ENCODE measurements at regions not wholly inside any gene's neighbourhood (a gene's known extent, or its start where the extent isn't known, plus 50 kb on each side); places are given as distances from the start of the nearest gene placed in this dataset.

DNA sequence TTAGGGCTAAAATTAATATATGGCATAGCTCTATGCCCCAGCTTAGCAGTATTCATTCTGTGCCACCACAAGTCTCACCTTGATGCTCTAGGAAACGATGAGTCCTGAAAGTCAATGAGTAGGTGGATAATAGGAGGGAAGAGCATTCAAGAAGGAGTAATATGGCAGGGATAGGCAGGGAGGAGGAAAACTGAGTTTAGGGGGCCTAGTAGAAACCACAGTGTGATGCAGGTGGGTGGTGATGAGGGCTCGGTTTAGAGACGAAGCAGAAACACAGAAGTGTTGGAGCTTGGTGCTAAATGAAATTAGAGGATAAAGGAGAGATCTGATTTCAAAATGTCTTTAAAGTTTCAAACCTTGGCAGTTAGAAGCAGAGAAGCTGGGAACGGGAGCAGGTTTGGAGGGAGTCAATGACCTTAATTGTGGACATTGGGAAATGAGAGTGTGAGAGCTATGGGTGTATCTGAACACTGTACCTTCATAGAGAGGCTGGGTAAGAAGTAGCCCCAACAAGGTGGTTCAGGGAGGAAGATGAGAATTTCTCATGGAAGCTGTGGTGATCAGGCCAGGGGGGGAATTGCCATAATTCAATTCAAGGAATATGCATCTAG is 144.7 kb upstream of the CPSF6 start:
- DNase-seq (ENCODE audit: low spot score): no peak
- no peaks in the 10 kb centered on the region for H3K9me3 ChIP-seq (ENCODE audit: severe bottlenecking)
- no peak overlapping the region for H3K4me3 ChIP-seq (ENCODE audit: severe bottlenecking)
- no peak overlapping the region for H3K27ac ChIP-seq (ENCODE audit: poor library complexity, severe bottlenecking)
- H3K36me3 ChIP-seq (ENCODE audit: low read depth): no peaks in the 10 kb centered on the region
- H3K4me1 ChIP-seq (ENCODE audit: insufficient read depth, poor library complexity, severe bottlenecking): no peaks in the 10 kb centered on the region
- no peak for ATAC-seq (ENCODE audit: low read depth)
- TF ChIP-seq, protein P1, sequence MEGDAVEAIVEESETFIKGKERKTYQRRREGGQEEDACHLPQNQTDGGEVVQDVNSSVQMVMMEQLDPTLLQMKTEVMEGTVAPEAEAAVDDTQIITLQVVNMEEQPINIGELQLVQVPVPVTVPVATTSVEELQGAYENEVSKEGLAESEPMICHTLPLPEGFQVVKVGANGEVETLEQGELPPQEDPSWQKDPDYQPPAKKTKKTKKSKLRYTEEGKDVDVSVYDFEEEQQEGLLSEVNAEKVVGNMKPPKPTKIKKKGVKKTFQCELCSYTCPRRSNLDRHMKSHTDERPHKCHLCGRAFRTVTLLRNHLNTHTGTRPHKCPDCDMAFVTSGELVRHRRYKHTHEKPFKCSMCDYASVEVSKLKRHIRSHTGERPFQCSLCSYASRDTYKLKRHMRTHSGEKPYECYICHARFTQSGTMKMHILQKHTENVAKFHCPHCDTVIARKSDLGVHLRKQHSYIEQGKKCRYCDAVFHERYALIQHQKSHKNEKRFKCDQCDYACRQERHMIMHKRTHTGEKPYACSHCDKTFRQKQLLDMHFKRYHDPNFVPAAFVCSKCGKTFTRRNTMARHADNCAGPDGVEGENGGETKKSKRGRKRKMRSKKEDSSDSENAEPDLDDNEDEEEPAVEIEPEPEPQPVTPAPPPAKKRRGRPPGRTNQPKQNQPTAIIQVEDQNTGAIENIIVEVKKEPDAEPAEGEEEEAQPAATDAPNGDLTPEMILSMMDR (IDR thresholded peaks at IDR 0.05; ENCODE audit: poor library complexity, severe bottlenecking): no peak
- no peaks in the 10 kb centered on the region for H3K27me3 ChIP-seq (ENCODE audit: insufficient read depth, poor library complexity, severe bottlenecking)

DNA sequence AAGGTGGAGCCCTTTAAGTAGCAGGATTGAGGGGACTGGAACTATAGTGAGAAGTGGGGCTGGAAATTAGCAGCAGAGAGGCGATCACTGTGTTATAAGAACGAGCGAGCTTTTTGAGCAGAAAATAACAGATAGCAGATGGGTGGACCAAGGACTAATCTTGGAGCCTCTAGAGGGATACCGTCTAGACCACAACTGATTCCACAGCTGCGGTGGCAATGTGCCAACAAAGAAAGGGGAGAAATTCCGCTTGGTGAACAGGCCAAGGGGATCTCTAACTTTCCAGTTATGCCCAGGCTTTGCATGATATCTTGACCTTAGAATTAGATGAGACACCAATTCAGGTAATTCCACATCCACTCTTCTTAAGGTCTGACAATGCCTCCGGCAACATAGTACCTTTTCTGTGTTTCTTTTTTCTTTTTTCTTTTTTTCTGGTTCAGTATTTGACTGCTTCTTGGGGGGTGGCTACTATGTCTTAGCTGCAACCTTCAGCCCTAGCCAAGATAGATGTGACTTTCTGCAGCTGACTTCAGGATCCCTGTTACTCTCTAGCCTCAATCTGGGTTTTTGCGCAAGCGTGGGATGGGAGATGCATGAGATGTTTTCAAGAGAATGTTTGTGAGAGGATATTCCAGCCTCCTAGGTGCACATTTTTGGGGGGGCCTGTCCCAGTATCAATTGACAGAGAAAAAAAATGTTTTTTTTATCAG is 143.4 kb upstream of the CPSF6 start:
- Histone ChIP-seq H3K27me3 (ENCODE audit: insufficient read depth, poor library complexity, severe bottlenecking) (no peaks in the 10 kb centered on the region), H3K9me3 (ENCODE audit: severe bottlenecking) (no peaks in the 10 kb centered on the region), H3K27ac (ENCODE audit: poor library complexity, severe bottlenecking) (no peak overlapping the region), H3K36me3 (ENCODE audit: low read depth) (no peaks in the 10 kb centered on the region), H3K4me3 (ENCODE audit: severe bottlenecking) (no peak overlapping the region), H3K4me1 (ENCODE audit: insufficient read depth, poor library complexity, severe bottlenecking) (no peaks in the 10 kb centered on the region)
- ATAC-seq (ENCODE audit: low read depth): no peak
- TF ChIP-seq, protein P1 (IDR thresholded peaks at IDR 0.05; ENCODE audit: poor library complexity, severe bottlenecking): no peak
- DNase-seq (ENCODE audit: low spot score): no peak

DNA sequence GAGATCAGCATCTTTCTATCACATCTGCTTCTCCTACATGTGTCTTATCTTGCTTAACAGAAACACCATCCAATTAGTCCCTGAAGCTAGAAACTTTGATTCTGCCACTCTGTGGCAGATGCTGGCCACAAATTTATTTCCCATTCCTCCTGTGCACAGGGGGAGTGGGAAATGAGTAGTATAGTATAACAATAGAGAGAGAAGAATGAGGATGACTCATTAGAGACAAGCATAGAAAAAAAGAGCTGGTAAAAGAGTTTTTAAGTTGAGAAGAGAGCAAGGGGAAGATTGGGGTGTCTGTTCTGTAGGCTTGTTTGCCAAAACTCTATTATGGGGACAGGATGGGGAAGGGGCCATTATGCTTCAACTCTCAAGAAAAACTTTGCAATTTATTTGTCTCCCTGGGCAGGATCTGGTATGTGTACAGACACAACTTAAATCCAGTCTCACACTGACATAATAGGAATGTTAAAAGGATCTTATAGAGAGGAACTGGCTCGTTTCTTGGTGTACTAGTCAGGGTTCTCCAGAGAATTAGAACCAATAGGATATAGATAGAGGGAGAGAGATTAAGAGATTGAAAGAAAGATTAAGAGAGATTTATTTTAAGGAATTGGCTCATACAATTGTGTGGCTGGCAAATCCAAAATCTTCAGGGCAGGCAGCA is 142.6 kb upstream of the CPSF6 start:
- no peaks in the 10 kb centered on the region for H3K36me3 ChIP-seq (ENCODE audit: low read depth)
- no peaks in the 10 kb centered on the region for H3K9me3 ChIP-seq (ENCODE audit: severe bottlenecking)
- H3K27ac ChIP-seq (ENCODE audit: poor library complexity, severe bottlenecking): no peak overlapping the region
- no peak overlapping the region for H3K4me3 ChIP-seq (ENCODE audit: severe bottlenecking)
- TF ChIP-seq, protein P1 (IDR thresholded peaks at IDR 0.05; ENCODE audit: poor library complexity, severe bottlenecking): no peak
- no peaks in the 10 kb centered on the region for H3K4me1 ChIP-seq (ENCODE audit: insufficient read depth, poor library complexity, severe bottlenecking)
- H3K27me3 ChIP-seq (ENCODE audit: insufficient read depth, poor library complexity, severe bottlenecking): no peaks in the 10 kb centered on the region
- DNase-seq (ENCODE audit: low spot score): no peak
- peak; percentile 66; the same call in 2 of the 3 replicates for ATAC-seq (ENCODE audit: low read depth)

DNA sequence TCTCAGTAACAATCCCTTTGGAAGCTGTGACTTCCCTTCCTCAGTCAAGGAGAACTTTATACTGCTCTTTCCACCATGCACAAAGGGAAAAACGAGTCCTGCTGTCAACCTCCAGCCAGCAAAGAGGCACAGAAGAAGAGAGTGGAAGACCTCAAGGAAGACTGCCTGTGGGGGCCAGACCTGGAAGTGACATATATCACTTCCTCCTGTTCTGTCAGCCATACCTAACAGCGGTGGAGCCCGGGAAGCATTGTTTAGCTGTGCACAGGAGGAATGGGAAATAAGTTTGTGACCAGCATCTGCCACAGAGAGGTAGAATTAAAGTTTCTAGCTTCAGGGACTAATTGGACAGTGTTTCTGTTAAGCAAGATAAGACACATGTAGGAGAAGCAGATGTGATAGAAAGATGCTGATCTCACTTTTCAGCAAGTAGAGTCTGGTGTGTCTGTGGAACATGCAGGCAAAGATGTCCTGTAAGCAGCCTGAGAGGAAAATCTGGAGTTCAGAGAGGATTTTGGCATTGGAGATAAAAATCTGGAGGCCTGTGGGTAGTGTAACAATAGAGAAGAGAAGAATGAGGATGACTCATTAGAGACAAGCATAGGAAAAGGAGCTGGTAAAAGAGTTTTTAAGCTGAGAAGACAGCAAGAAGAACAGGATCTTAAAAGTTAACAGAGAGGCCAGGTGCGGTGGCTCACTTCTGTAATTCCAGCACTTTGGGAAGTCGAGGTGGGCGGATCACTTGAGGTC is 141.6 kb upstream of the CPSF6 start:
- Histone ChIP-seq H3K36me3 (ENCODE audit: low read depth) (no peaks in the 10 kb centered on the region), H3K4me1 (ENCODE audit: insufficient read depth, poor library complexity, severe bottlenecking) (no peaks in the 10 kb centered on the region), H3K27ac (ENCODE audit: poor library complexity, severe bottlenecking) (no peak overlapping the region), H3K4me3 (ENCODE audit: severe bottlenecking) (no peak overlapping the region), H3K27me3 (ENCODE audit: insufficient read depth, poor library complexity, severe bottlenecking) (no peaks in the 10 kb centered on the region), H3K9me3 (ENCODE audit: severe bottlenecking) (no peaks in the 10 kb centered on the region)
- TF ChIP-seq, protein P1 (IDR thresholded peaks at IDR 0.05; ENCODE audit: poor library complexity, severe bottlenecking): no peak
- DNase-seq (ENCODE audit: low spot score) (no peak), ATAC-seq (ENCODE audit: low read depth) (peak; percentile 58; the same call in 2 of the 3 replicates)

All from RWPE2 (cell line).